Adrenal gland (tissue), 9 donors: ENCODE measurements at regions not wholly inside any gene's neighbourhood (a gene's known extent, or its start where the extent isn't known, plus 50 kb on each side); places are given as distances from the start of the nearest gene placed in this dataset.

ENCODE experiments used
- DNase-seq, 7 donors: peaks; one replicate each; pipeline ENCODE4 v3.0.0-alpha.2; 2019 to 2020
- H3K27ac ChIP-seq, 5 donors: fragments of 200-600 bp; sonication (generic) in 4 of 5; 1 replicate in 3 of 5; 2 replicates in 2 of 5; pipeline versions ENCODE4 v1.5.1 to v1.8.0; 2016 to 2020; ENCODE audit warnings: mild to moderate bottlenecking in 1 of 5
- H3K27me3 ChIP-seq: fragments of 200-600 bp; 2 replicates; pipeline ENCODE4 v1.8.0; 2021
- H3K36me3 ChIP-seq, 2 donors: fragments of 200-600 bp; replicated peaks in 1 of 2; 1 replicate in 1 of 2; 2 replicates in 1 of 2; pipeline versions ENCODE4 v1.5.1 to v1.8.0; 2018 to 2022
- H3K4me1 ChIP-seq, 2 donors: fragments of 200-600 bp; replicated peaks in 1 of 2; 1 replicate in 1 of 2; 2 replicates in 1 of 2; pipeline versions ENCODE4 v1.5.1 to v1.8.0; 2018 to 2021
- H3K4me3 ChIP-seq, 4 donors: fragments of 200-600 bp; sonication (generic) in 3 of 4; one replicate each; pipeline ENCODE4 v1.5.1; 2016 to 2018
- H3K9me3 ChIP-seq, 3 donors: fragments of 200-600 bp; sonication (generic) in 1 of 3; replicated peaks in 1 of 3; 1 replicate in 2 of 3; 2 replicates in 1 of 3; pipeline versions ENCODE4 v1.5.1 to v1.8.0; 2016 to 2021
- CTCF ChIP-seq, 6 experiments: fragments of 450-650 bp in 4 of 6; fragments of 200-600 bp in 2 of 6; sonication (generic) in 1 of 6; IDR thresholded peaks; 1 replicate in 5 of 6; 2 replicates in 1 of 6; pipeline versions ENCODE4 v1.5.1 to v1.8.0; 2016 to 2021; ENCODE audit warnings: antibody characterized with exemption in 6 of 6, mild to moderate bottlenecking in 2 of 6, moderate library complexity in 1 of 6
- POLR2A ChIP-seq, 2 donors: fragments of 450-650 bp; IDR thresholded peaks; one replicate each; pipeline ENCODE4 v1.6.1; 2017; ENCODE audit warnings: antibody characterized with exemption in 2 of 2, mild to moderate bottlenecking in 2 of 2, moderate library complexity in 1 of 2
- WGBS, 4 donors: extraction: QIAGEN DNeasy Blood & Tissue Kit in 2 of 4; methylation state at CpG; one replicate each; pipeline versions ENCODE4 v1.1.5 to v1.1.7; 2013 to 2017; 5-methylcytosine and 5-hydroxymethylcytosine counted together
- intact Hi-C, 2 donors: fragments of 100-400 bp; cut with DNase I; formaldehyde crosslinking; loops; one replicate each; pipeline versions ENCODE4 v1.14.1 to v1.15.0; 2022 to 2023
- donor health status: healthy with polysubstance abuse.
- donor health status: Bipolar disorder and iron deficiency.
- donor health status: DM: yes; HTN: yes; CAD: no.
- donor health status: DM: no; HTN: no; CAD: no.
- donor health status: DM: no; HTN: no; CAD: no.

- TF ChIP-seq POLR2A (IDR thresholded peaks at IDR 0.05): no peak
- Histone ChIP-seq H3K27me3 (no peaks in the 10 kb centered on the region), H3K27ac (no peak overlapping the region), H3K4me3 (no peak overlapping the region), H3K9me3 (no peaks in the 10 kb centered on the region), H3K4me1 (no peaks in the 10 kb centered on the region), H3K36me3 (no peaks in the 10 kb centered on the region)
- WGBS, 4 donors: 95 to 97% (median 96%) methylated on average over 10 to 13 of the region's 13 CpGs
- DNase-seq: no peak
- intact Hi-C loops: no loop called here
Observed at GRCh38 chr2:9096761-9097160, 93.3 kb upstream of the MBOAT2 start.

GRCh38 chr2:9095690-9096089, 92.2 kb upstream of the MBOAT2 start:
- no peaks in the 10 kb centered on the region for H3K36me3 ChIP-seq
- H3K4me3 ChIP-seq: no peak overlapping the region
- peak in 4 of 7 donors; percentile 26 to 85 (median 46) for DNase-seq
- WGBS, 4 donors: 30 to 72% (median 43%) methylated on average over 15 to 21 of the region's 21 CpGs
- no peaks in the 10 kb centered on the region for H3K27me3 ChIP-seq
- no peak overlapping the region for H3K27ac ChIP-seq
- intact Hi-C loops: no loop called here
- H3K4me1 ChIP-seq: no peaks in the 10 kb centered on the region
- H3K9me3 ChIP-seq: no peaks in the 10 kb centered on the region
- no peak for TF ChIP-seq CTCF (IDR thresholded peaks at IDR 0.05)
- TF ChIP-seq POLR2A (IDR thresholded peaks at IDR 0.05): no peak

DNA sequence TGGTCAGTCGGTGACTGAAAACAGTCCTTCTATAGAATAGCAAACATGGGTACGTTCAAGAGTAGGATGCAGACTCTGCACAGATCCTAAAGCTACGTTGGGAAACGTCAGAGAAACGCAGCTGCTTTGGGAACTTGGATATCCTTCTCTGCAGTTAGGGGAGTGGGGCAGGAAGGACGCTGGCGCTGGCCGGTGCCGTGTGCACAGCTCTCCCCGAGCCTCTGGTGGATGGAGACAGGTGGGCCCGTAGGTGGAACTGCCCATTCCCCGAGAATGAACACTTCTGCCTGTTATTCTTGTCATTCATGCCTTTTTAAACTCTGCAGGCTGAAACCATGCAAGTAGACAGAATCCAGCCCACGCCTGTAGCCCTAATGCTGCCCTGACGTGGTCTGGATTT, 91.7 kb upstream of the MBOAT2 start:
- H3K4me1 ChIP-seq: no peaks in the 10 kb centered on the region
- no peak overlapping the region for H3K4me3 ChIP-seq
- TF ChIP-seq CTCF (IDR thresholded peaks at IDR 0.05) (no peak), POLR2A (IDR thresholded peaks at IDR 0.05) (no peak)
- no peaks in the 10 kb centered on the region for H3K27me3 ChIP-seq
- no peak overlapping the region for H3K27ac ChIP-seq
- intact Hi-C loops: no loop called here
- H3K9me3 ChIP-seq: no peaks in the 10 kb centered on the region
- 64 to 78% (median 70%) methylated on average over 14 of the region's 14 CpGs for WGBS, 4 donors
- no peaks in the 10 kb centered on the region for H3K36me3 ChIP-seq
- no peak for DNase-seq

- intact Hi-C loops: no loop called here
- no peak overlapping the region for H3K27ac ChIP-seq
- DNase-seq: no peak
- no peak overlapping the region for H3K4me3 ChIP-seq
- H3K4me1 ChIP-seq: no peaks in the 10 kb centered on the region
- TF ChIP-seq CTCF (IDR thresholded peaks at IDR 0.05) (no peak), POLR2A (IDR thresholded peaks at IDR 0.05) (no peak)
- H3K27me3 ChIP-seq: no peaks in the 10 kb centered on the region
- WGBS, 4 donors: 61 to 95% (median 93%) methylated on average over 4 to 14 of the region's 14 CpGs
- no peaks in the 10 kb centered on the region for H3K9me3 ChIP-seq
- H3K36me3 ChIP-seq: no peaks in the 10 kb centered on the region
Observed at GRCh38 chr2:9094117-9094516, 90.6 kb upstream of the MBOAT2 start.

GRCh38 chr2:9093324-9093723, 89.8 kb upstream of the MBOAT2 start:
- DNase-seq: no peak
- 65 to 70% (median 68%) methylated on average over 3 of the region's 3 CpGs for WGBS, 4 donors
- TF ChIP-seq CTCF (IDR thresholded peaks at IDR 0.05) (no peak), POLR2A (IDR thresholded peaks at IDR 0.05) (no peak)
- H3K27ac ChIP-seq: no peak overlapping the region
- H3K36me3 ChIP-seq: no peaks in the 10 kb centered on the region
- no peaks in the 10 kb centered on the region for H3K27me3 ChIP-seq
- intact Hi-C loops: no loop called here
- H3K4me1 ChIP-seq: no peaks in the 10 kb centered on the region
- H3K9me3 ChIP-seq: no peaks in the 10 kb centered on the region
- H3K4me3 ChIP-seq: no peak overlapping the region
